ENCODE measurements at regions not wholly inside any gene's neighbourhood (a gene's known extent, or its start where the extent isn't known, plus 50 kb on each side); places are given as distances from the start of the nearest gene placed in this dataset.

DNA sequence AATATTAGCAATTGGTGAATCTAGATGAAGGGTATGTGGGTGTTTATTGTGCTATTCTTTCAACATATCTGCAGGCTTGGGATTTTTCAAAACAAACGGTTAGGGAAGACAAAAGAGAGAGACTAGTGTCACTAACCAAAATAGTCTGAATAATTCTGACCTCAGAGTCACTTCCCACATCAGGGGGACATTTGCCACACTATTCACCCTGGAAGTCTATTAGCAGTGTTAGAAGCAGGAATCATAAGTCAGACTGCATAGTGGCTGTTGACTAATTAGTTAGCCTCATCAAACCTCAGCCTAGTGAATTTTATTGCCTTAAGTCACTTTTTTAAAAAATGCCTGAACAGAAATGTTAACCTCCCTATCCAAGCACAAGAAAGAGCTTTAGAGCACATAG is 169.2 kb upstream of the RGMB start:
- ChIA-PET CTCF (no interaction called here), POLR2A (no interaction called here)
- no peak for DNase-seq (ENCODE audit: extremely low spot score)
- TF ChIP-seq NFRKB (IDR thresholded peaks at IDR 0.05) (no peak), LEF1 (IDR thresholded peaks at IDR 0.05; ENCODE audit: borderline replicate concordance) (no peak), ARNT (IDR thresholded peaks at IDR 0.05) (no peak), ZNF384 (IDR thresholded peaks at IDR 0.05) (no peak), SUZ12 (IDR thresholded peaks at IDR 0.05) (no peak), CTBP1 (IDR thresholded peaks at IDR 0.05; ENCODE audit: borderline replicate concordance) (no peak), HDGF (IDR thresholded peaks at IDR 0.05; ENCODE audit: borderline replicate concordance) (no peak), L3MBTL2 (conservative IDR thresholded peaks at IDR 0.05) (no peak), BHLHE40 (IDR thresholded peaks at IDR 0.05; ENCODE audit: borderline replicate concordance) (no peak), SP1 (IDR thresholded peaks at IDR 0.05) (no peak), TARDBP (IDR thresholded peaks at IDR 0.05) (no peak), ELF4 (IDR thresholded peaks at IDR 0.05) (no peak), FOXK2 (IDR thresholded peaks at IDR 0.05) (no peak), FOXA1 (IDR thresholded peaks at IDR 0.05) (no peak), FOXM1 (IDR thresholded peaks at IDR 0.05; ENCODE audit: borderline replicate concordance) (no peak)
- TF ChIP-seq, protein P1, sequence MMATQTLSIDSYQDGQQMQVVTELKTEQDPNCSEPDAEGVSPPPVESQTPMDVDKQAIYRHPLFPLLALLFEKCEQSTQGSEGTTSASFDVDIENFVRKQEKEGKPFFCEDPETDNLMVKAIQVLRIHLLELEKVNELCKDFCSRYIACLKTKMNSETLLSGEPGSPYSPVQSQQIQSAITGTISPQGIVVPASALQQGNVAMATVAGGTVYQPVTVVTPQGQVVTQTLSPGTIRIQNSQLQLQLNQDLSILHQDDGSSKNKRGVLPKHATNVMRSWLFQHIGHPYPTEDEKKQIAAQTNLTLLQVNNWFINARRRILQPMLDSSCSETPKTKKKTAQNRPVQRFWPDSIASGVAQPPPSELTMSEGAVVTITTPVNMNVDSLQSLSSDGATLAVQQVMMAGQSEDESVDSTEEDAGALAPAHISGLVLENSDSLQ (IDR thresholded peaks at IDR 0.05) = no peak

GRCh38 chr5:98604721-98605425 is 168.6 kb upstream of the RGMB start:
- no peak for DNase-seq (ENCODE audit: extremely low spot score)
- ChIA-PET POLR2A (no interaction called here), CTCF (no interaction called here)
- TF ChIP-seq CTBP1 (IDR thresholded peaks at IDR 0.05; ENCODE audit: borderline replicate concordance) = no peak

DNA sequence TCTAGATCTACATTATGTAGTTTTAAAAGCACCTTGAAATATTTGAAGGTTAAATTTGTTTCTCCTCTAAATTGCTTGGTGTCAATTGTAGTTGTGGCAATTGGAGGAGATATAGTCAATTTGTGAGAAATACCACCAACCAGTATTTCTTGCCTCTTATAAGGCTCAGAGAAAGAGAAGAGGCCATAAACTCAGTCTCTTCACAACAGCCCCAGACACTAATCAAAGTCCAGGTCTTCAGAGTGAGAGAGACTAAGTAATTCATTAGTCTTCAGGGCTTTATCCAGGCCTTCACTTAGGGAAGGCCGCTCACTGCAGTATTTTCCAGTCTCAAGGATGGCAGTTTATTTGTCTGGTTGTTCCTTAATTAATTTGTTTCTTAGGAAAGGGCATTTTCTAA is 168.0 kb upstream of the RGMB start:
- CTCF ChIA-PET = no interaction called here
- TF ChIP-seq LEF1 (IDR thresholded peaks at IDR 0.05; ENCODE audit: borderline replicate concordance) (no peak), CTBP1 (IDR thresholded peaks at IDR 0.05; ENCODE audit: borderline replicate concordance) (no peak), FOXK2 (IDR thresholded peaks at IDR 0.05) (no peak), FOXA1 (IDR thresholded peaks at IDR 0.05) (no peak), NFRKB (IDR thresholded peaks at IDR 0.05) (no peak), ARNT (IDR thresholded peaks at IDR 0.05) (no peak), TARDBP (IDR thresholded peaks at IDR 0.05) (no peak), L3MBTL2 (conservative IDR thresholded peaks at IDR 0.05) (no peak), BHLHE40 (IDR thresholded peaks at IDR 0.05; ENCODE audit: borderline replicate concordance) (no peak), ELF4 (IDR thresholded peaks at IDR 0.05) (no peak), FOXM1 (IDR thresholded peaks at IDR 0.05; ENCODE audit: borderline replicate concordance) (no peak), ZNF384 (IDR thresholded peaks at IDR 0.05) (no peak), SUZ12 (IDR thresholded peaks at IDR 0.05) (no peak), SP1 (IDR thresholded peaks at IDR 0.05) (no peak), HDGF (IDR thresholded peaks at IDR 0.05; ENCODE audit: borderline replicate concordance) (no peak)
- TF ChIP-seq, protein P1 (IDR thresholded peaks at IDR 0.05) = no peak
- POLR2A ChIA-PET = no interaction called here
- DNase-seq (ENCODE audit: extremely low spot score) = no peak

GRCh38 chr5:98606961-98607360 is 166.5 kb upstream of the RGMB start:
- ChIA-PET POLR2A (no interaction called here), CTCF (no interaction called here)
- TF ChIP-seq SUZ12 (IDR thresholded peaks at IDR 0.05) = no peak
- TF ChIP-seq BHLHE40 (IDR thresholded peaks at IDR 0.05; ENCODE audit: borderline replicate concordance) = no peak
- TF ChIP-seq TARDBP (IDR thresholded peaks at IDR 0.05) = no peak
- no peak for TF ChIP-seq SP1 (IDR thresholded peaks at IDR 0.05)
- no peak for TF ChIP-seq CTBP1 (IDR thresholded peaks at IDR 0.05; ENCODE audit: borderline replicate concordance)
- TF ChIP-seq HDGF (IDR thresholded peaks at IDR 0.05; ENCODE audit: borderline replicate concordance) = no peak
- TF ChIP-seq FOXM1 (IDR thresholded peaks at IDR 0.05; ENCODE audit: borderline replicate concordance) = no peak
- TF ChIP-seq ELF4 (IDR thresholded peaks at IDR 0.05) = no peak
- TF ChIP-seq NFRKB (IDR thresholded peaks at IDR 0.05) = no peak
- TF ChIP-seq ARNT (IDR thresholded peaks at IDR 0.05) = no peak
- no peak for DNase-seq (ENCODE audit: extremely low spot score)

- DNase-seq (ENCODE audit: extremely low spot score) = no peak
- POLR2A ChIA-PET = no interaction called here
- TF ChIP-seq ZNF384 (IDR thresholded peaks at IDR 0.05) (no peak), TARDBP (IDR thresholded peaks at IDR 0.05) (no peak), BHLHE40 (IDR thresholded peaks at IDR 0.05; ENCODE audit: borderline replicate concordance) (no peak), FOXA1 (IDR thresholded peaks at IDR 0.05) (no peak), FOXK2 (IDR thresholded peaks at IDR 0.05) (no peak), L3MBTL2 (conservative IDR thresholded peaks at IDR 0.05) (no peak)
- CTCF ChIA-PET = no interaction called here
Observed at GRCh38 chr5:98608052-98608451, 165.4 kb upstream of the RGMB start.

DNA sequence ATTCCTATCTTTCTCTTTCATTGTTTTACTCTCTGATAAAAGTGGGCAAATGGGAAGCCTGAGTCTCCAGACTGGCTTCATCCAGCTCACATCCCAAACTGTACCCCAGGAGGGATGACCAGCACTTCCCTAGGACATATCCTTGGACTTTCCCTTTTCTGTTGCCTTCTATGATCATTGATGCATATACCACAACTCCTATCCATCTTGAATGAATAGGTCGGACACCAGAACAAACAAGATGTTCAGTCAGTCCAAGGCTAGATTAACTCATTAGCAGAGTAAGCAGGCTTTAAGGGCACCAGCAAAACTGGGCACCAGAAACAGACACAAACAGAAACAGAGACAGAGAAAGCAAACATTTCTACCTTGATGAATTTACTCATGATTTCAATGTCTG is 159.1 kb upstream of the RGMB start:
- TF ChIP-seq ARNT (IDR thresholded peaks at IDR 0.05) (no peak), ELF4 (IDR thresholded peaks at IDR 0.05) (no peak), SP1 (IDR thresholded peaks at IDR 0.05) (no peak), NFRKB (IDR thresholded peaks at IDR 0.05) (no peak), BHLHE40 (IDR thresholded peaks at IDR 0.05; ENCODE audit: borderline replicate concordance) (no peak)
- DNase-seq (ENCODE audit: extremely low spot score) = no peak
- CTCF ChIA-PET = no interaction called here
- POLR2A ChIA-PET = no interaction called here

- DNase-seq (ENCODE audit: extremely low spot score) = no peak
- POLR2A ChIA-PET = no interaction called here
- CTCF ChIA-PET = no interaction called here
- TF ChIP-seq BHLHE40 (IDR thresholded peaks at IDR 0.05; ENCODE audit: borderline replicate concordance) = no peak
- no peak for TF ChIP-seq ELF4 (IDR thresholded peaks at IDR 0.05)
- no peak for TF ChIP-seq LEF1 (IDR thresholded peaks at IDR 0.05; ENCODE audit: borderline replicate concordance)
- TF ChIP-seq, protein P1 (IDR thresholded peaks at IDR 0.05) = no peak
- TF ChIP-seq HDGF (IDR thresholded peaks at IDR 0.05; ENCODE audit: borderline replicate concordance) = no peak
Observed at GRCh38 chr5:98621821-98622220, 151.6 kb upstream of the RGMB start.
